GM18858 (cell line): ENCODE measurements at regions not wholly inside any gene's neighbourhood (a gene's known extent, or its start where the extent isn't known, plus 50 kb on each side); places are given as distances from the start of the nearest gene placed in this dataset.

Experiments used
- ATAC-seq: cut with Tn5 transposase; IDR thresholded peaks from one replicate; pipeline ENCODE4 v1.9.1; 2021; ENCODE audit not compliant: unreplicated experiment

DNA sequence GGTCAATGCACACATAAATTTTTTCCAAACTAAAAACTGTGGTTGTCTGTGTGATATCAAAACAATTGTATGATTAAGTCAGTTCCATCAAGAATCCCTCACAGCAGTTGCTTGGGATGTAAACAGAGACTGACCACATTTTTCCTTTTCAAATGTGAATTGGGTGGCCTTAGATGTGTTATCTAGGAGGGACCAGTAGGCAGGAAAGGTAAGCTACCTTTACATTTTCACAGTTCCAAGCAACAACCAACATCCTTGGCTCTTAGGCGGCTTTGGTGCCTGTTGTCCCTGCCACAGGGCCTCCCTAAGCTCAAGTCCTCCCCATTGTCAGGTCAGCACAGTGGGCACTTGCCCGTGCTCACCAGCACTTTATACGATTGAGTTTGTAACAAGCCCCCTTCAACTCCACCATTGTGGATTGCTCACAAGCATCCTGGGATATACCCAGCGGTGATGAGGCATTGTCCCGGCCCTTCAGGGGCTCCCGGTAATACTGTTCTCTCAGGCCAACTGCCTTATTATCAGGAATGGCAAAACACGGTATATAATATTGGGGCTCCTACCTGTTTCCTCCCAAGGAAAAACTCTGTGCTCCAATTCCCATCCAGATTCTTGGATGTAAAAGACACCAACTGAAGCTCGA, 114.9 kb upstream of the ANKRD1 start:
- no peak for ATAC-seq

DNA sequence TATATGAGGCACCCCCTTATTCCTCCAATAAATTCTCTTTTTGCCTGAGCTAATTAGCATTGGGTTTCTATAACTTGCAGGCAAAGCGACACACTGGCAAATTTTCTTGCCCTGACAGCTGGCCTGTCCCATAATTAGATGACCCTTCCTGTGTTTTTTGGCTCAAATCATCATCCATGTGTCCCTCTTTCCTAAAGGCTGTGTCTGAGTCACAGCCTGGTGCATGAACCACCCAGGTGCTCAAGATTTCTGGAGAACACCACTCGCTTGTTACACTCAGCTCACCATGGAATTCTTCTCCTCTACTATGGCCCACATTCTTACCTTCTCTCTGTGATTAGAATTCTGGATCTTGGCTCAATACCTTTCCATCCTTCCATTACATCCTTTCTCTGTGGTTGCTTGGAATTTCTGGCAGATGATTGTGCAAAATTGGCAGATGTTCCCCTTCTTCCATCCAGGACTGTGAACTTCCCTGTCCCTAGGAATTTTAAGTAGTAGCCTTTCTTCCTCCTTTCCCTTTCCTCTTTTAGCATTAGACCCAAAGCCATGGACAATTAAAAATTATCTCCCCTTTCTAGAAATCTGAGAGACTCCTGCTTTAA, 116.0 kb upstream of the ANKRD1 start:
- no peak for ATAC-seq

- no peak for ATAC-seq
Observed at GRCh38 chr10:91038971-91039370, 118.1 kb upstream of the ANKRD1 start.

DNA sequence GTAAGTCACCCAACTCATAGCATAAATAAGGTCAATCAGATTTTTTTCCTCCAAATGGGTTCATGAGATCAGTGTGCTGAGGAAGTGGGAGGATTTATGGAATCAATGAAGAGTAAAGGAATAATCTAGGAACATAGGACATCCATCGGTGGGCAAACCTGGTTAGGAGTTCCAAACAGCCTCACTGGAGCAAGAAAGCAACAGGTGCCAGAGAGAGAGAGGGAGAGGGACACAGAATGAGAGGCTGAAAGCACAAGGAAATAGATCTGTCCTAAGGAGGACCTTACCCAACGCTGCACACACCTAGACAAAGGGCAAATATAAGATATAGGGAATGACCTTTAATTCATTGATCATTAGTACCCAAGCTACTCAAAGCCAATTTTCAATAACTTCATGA, 119.5 kb upstream of the ANKRD1 start:
- ATAC-seq: no peak

DNA sequence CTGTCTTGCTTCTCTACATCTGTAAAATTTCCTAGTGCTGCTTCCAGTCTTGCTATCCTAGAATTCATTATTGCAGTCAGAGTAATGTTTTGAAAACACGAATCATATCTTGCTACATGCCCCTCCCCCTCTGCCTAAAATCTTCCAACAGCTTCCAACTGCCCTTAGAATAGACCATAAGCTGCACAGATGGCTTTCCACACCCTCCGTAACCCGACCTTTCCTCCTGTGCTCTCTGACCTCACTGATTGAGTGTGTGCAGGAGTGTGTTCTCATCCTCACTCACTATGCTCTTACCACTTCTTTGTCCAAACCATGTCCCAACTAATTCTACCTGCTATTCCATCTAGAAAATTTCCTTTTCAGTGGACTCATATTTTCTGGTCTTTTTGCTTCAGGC, 121.2 kb upstream of the ANKRD1 start:
- no peak for ATAC-seq

DNA sequence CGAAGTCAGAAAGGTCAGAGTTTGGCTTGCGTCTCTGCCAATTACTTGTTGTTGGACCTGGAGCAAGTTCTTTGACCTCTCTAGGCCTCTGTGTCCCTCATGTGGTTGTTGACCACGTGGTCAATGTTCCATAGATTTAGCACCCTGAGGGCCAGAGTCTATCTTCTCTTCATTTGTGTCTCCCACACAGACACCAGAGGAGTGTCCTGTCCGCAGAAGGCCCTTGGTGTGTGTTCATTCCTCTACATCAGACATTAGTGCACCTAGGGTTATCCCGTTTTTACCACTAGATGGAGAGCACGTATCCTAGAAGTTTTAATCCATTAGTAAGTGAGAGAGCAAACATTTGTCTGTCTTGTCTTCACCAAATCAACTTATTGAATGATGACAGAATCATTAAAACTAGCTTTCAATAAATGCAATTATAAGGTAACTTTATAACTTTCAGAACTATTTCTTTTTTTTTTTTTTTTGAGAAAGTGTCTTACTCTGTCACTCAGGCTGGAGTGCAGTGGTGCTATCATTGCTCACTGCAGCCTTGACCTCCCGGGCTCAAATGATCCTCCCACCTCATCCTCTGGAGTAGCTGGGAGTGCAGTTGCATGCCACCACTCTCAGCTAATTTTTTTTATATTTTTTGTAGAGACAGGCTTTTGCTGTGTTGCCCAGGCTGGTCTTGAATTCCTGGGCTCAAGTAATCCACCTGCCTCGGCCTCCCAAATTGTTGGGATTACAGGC, 122.5 kb upstream of the ANKRD1 start:
- ATAC-seq: no peak

DNA sequence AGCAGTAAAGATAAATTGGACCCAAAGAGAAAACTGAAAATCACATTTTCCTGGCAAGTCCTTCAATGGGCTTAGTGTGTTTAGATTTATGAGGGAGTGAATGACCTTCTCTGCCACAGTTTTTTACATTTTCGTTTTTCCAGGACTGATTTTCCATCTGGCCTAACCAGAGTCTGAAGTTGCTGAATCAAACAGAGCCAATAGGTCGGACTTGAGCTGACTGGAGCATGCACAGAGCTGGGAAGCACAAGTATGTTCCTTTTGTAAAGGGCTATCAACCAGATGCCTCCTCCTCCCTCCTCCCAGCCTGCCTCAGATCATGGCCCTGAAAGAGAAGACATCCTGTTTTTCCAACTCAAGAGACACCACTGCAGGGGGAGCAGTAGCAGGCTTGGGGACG, 126.0 kb upstream of the ANKRD1 start:
- ATAC-seq: no peak

DNA sequence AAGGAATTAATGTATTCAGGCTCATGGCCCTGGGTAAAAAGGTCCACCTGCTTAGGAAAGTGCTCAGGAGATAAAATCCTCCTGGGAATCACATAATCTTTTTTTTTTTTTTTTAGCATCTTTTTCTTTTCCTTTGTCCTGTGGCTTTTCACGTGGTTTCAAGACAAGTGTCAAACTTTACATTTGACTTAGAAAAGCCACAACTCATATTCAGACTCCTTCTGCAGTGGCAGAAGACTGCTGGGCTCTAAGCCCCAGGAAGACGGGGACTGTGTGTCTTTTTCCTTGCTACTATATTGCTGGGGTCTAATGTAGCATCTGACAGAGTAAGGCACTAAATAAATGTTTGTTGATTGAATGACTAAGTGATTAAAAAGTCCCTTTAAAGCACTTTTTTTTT, 127.5 kb upstream of the ANKRD1 start:
- ATAC-seq: no peak

DNA sequence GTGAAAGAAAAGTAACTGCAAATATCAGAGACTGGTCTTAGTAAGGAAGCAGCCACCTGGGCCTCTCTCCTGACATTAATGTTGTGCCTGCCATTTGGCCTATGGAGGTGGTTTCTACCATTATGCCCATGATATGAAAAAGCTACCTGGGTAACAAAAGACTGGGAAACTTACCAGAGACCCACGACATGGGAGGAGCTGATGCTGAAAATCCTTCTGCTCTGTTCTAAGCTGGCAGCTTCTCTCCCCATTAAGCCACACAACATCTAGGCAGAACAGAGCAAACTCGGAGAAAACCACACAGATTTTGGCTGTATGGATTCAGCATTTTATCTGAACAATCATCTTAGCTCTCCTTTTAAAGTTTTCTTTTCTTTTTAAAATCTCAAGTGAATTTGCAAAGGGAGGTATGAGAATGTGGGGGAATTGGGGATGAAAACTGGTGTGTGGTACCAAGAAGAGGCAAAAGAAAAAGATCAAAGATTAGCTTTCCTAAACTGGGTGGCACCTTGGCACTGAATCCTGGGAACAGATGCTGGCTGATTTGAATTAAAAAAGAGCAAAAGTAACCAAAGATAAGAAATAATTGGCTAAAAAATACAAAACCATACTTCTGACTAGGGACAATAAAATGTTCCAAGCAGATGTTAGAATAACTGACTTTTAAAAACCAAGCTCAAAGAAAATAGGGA, 128.6 kb upstream of the ANKRD1 start:
- no peak for ATAC-seq

GRCh38 chr10:91049988-91050360, 129.1 kb upstream of the ANKRD1 start:
- ATAC-seq: no peak

- no peak for ATAC-seq
Observed at GRCh38 chr10:91050371-91051034, 129.6 kb upstream of the ANKRD1 start.

GRCh38 chr10:91051829-91052228, 130.9 kb upstream of the ANKRD1 start:
- no peak for ATAC-seq

- ATAC-seq: no peak
Observed at GRCh38 chr10:91054325-91054724, 133.4 kb upstream of the ANKRD1 start.

DNA sequence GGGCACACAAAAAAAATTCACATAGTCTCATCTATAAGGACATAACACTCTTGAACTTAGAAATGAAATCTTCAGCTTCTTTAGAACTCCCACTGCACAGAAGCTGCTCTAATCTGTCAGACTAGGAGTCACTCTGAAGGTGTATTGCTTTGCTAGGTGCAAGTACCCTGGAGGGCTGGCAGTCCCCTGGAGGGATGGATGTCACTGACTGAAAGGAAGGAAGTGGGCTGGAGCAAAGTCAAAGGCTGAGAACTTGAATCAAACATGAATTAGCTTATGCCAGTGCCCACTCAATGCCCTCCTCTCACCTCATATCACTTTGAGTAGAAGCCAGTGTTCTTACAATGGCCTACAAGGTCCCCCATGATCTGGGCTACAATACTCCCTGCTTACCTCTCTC, 140.3 kb upstream of the ANKRD1 start:
- ATAC-seq: no peak

DNA sequence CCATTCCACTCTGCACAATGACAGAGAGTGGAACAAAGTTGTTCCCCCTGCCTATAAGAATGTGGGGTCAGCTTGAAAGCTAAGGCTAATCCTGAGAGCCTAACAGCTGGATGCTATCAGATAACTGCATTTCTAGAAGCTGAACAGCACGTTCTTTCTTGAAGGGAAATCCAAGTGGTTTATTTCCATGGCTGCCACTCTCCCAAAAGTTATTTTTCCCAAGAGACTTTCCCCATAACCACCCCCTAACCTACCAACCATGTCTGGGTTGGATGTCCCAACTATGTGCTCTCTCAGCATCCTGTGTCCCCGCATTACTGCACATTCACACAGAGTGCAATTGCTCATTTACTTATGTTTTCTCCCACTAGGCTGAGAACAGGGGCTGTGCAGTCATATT, 140.7 kb upstream of the ANKRD1 start:
- no peak for ATAC-seq

GRCh38 chr10:91062091-91062490, 141.2 kb upstream of the ANKRD1 start:
- no peak for ATAC-seq

DNA sequence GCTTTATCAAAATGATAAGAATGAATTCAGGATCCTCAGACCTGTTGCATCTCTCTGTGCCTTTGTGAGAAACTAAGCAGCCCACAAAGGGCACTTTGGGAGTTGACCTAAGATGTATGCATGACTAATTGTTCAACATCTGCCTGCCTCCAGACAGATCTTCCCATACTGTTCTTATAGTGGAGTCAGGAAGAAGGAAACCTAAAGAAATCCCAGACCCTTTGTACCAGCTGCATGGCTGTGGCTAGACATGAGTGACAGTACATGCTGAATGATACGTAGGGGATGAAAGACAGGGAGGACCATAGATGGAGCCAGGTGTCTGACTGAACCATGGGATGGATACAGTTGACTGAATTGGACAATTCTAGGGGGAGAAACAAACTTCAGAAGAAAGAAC, 148.7 kb upstream of the PCGF5 start:
- no peak for ATAC-seq

- no peak for ATAC-seq
Observed at GRCh38 chr10:91073286-91073979, 147.0 kb upstream of the PCGF5 start.

DNA sequence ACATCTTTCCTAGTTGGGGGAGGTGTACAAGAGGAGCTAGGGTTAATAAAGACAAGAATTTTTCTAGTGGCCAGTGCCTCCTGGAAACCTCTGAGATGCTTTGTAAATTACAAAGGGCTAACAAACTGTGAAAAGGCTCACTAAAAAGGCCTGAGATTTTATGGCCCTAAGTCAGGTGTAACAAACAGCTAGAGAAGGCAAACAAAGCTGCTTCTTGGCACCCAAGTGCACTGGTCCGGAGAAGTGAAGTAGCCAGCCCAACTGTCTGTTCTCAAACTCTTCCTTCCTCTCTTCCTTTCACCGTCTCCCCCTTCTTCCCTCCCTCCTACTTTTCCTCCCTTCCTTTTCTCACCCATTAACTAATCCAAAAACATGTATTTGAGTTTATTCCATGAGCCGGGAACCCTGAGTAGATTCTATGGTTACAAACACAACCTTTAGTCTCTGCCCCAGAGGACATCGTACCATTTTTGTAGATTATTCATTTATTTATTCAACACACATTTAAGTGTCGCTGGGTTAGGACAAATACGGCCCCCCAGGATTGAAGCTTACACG, 143.4 kb upstream of the PCGF5 start:
- ATAC-seq: no peak

- no peak for ATAC-seq
Observed at GRCh38 chr10:91077549-91078071, 142.9 kb upstream of the PCGF5 start.
